NOMO-1 treated with dmso at 0.1 percent for 144 hours (cell line): ENCODE measurements at regions not wholly inside any gene's neighbourhood (a gene's known extent, or its start where the extent isn't known, plus 50 kb on each side); places are given as distances from the start of the nearest gene placed in this dataset.

ENCODE experiments used
- DNase-seq: peaks from one replicate; lab custom pipeline; 2025; ENCODE audit not compliant: unreplicated experiment; lab: John Stamatoyannopoulos, UW

- no peak for DNase-seq
These were observed 118.7 kb upstream of the LARGE1 start for GRCh38 chr22:34038801-34039555.

GRCh38 chr22:34045311-34045710 lies 125.0 kb upstream of the LARGE1 start:
- no peak for DNase-seq

- DNase-seq: no peak
These were observed 135.4 kb upstream of the LARGE1 start for GRCh38 chr22:34055525-34056200.

GRCh38 chr22:34057726-34058125 lies 137.4 kb upstream of the LARGE1 start:
- no peak for DNase-seq

GRCh38 chr22:34064696-34065095 lies 144.4 kb upstream of the LARGE1 start:
- DNase-seq: no peak

GRCh38 chr22:34067031-34067430 lies 146.8 kb upstream of the LARGE1 start:
- no peak for DNase-seq

GRCh38 chr22:34068001-34068400 lies 147.7 kb upstream of the LARGE1 start:
- DNase-seq: no peak

- no peak for DNase-seq
These were observed 149.8 kb upstream of the LARGE1 start for GRCh38 chr22:34070051-34070450.

GRCh38 chr22:34070531-34070930 lies 150.3 kb upstream of the LARGE1 start:
- DNase-seq: no peak

GRCh38 chr22:34072585-34072984 lies 152.3 kb upstream of the LARGE1 start:
- DNase-seq: no peak

- no peak for DNase-seq
These were observed 160.2 kb upstream of the LARGE1 start for GRCh38 chr22:34080433-34080832.

- DNase-seq: no peak
These were observed 176.5 kb upstream of the LARGE1 start for GRCh38 chr22:34096770-34097169.

GRCh38 chr22:34099278-34099677 lies 179.0 kb upstream of the LARGE1 start:
- DNase-seq: no peak

GRCh38 chr22:34102633-34103032 lies 182.4 kb upstream of the LARGE1 start:
- DNase-seq: no peak

- DNase-seq: no peak
These were observed 185.3 kb upstream of the LARGE1 start for GRCh38 chr22:34105461-34106062.

GRCh38 chr22:34108168-34108567 lies 187.9 kb upstream of the LARGE1 start:
- DNase-seq: no peak

GRCh38 chr22:34111210-34111824 lies 191.0 kb upstream of the LARGE1 start:
- DNase-seq: no peak

- no peak for DNase-seq
These were observed 193.1 kb upstream of the LARGE1 start for GRCh38 chr22:34113381-34113780.

GRCh38 chr22:34114406-34114805 lies 194.1 kb upstream of the LARGE1 start:
- no peak for DNase-seq

GRCh38 chr22:34115722-34116121 lies 195.4 kb upstream of the LARGE1 start:
- DNase-seq: no peak

GRCh38 chr22:34116126-34116525 lies 195.8 kb upstream of the LARGE1 start:
- DNase-seq: no peak

- no peak for DNase-seq
These were observed 201.8 kb upstream of the LARGE1 start for GRCh38 chr22:34122042-34122441.
